GM19239 (cell line): ENCODE measurements at regions not wholly inside any gene's neighbourhood (a gene's known extent, or its start where the extent isn't known, plus 50 kb on each side); places are given as distances from the start of the nearest gene placed in this dataset.

Source experiments
- DNase-seq: peaks from one replicate; pipeline ENCODE4 v3.0.0; 2011; ENCODE audit warnings: low spot score; ENCODE audit not compliant: insufficient read length
- FAIRE-seq: peaks from 2 replicates; lab custom pipeline; 2011; peaks lifted over from hg19 to GRCh38; lab: Jason Lieb, UNC

GRCh38 chr9:96183751-96184150, 118.2 kb downstream of the HSD17B3 start:
- FAIRE-seq = no peak

GRCh38 chr9:96178153-96178552, 123.8 kb downstream of the HSD17B3 start:
- DNase-seq = no peak
- FAIRE-seq = no peak

More at GRCh38 chr9:96183751-96184150, 118.2 kb downstream of the HSD17B3 start:
- no peak for DNase-seq

- no peak for FAIRE-seq
These were observed 124.3 kb downstream of the HSD17B3 start for GRCh38 chr9:96177719-96178028.

GRCh38 chr9:96177005-96177718, 124.8 kb downstream of the HSD17B3 start:
- DNase-seq = no peak
- no peak for FAIRE-seq

More at GRCh38 chr9:96177719-96178028, 124.3 kb downstream of the HSD17B3 start:
- DNase-seq = no peak

- DNase-seq = no peak
- FAIRE-seq = no peak
These were observed 126.2 kb downstream of the HSD17B3 start for GRCh38 chr9:96175796-96176195.

- DNase-seq (no peak), FAIRE-seq (no peak)
These were observed 127.0 kb downstream of the HSD17B3 start for GRCh38 chr9:96175001-96175400.

GRCh38 chr9:96174371-96174770, 127.6 kb downstream of the HSD17B3 start:
- DNase-seq = no peak
- FAIRE-seq = no peak

GRCh38 chr9:96173640-96174039, 128.3 kb downstream of the HSD17B3 start:
- FAIRE-seq (no peak), DNase-seq (no peak)

GRCh38 chr9:96172797-96173196, 129.2 kb downstream of the HSD17B3 start:
- DNase-seq = no peak
- no peak for FAIRE-seq

- DNase-seq (no peak), FAIRE-seq (no peak)
These were observed 130.2 kb downstream of the HSD17B3 start for GRCh38 chr9:96171728-96172127.

GRCh38 chr9:96169901-96170300, 132.1 kb downstream of the HSD17B3 start:
- FAIRE-seq (no peak), DNase-seq (no peak)

GRCh38 chr9:96169484-96169883, 132.5 kb downstream of the HSD17B3 start:
- no peak for FAIRE-seq
- no peak for DNase-seq

GRCh38 chr9:96168882-96169281, 133.1 kb downstream of the HSD17B3 start:
- DNase-seq (no peak), FAIRE-seq (no peak)

GRCh38 chr9:96167011-96167410, 135.0 kb downstream of the HSD17B3 start:
- DNase-seq (no peak), FAIRE-seq (no peak)

- DNase-seq (no peak), FAIRE-seq (no peak)
These were observed 137.7 kb downstream of the HSD17B3 start for GRCh38 chr9:96164268-96164683.

GRCh38 chr9:96163712-96164111, 138.3 kb downstream of the HSD17B3 start:
- no peak for DNase-seq
- FAIRE-seq = no peak

GRCh38 chr9:96163161-96163560, 138.8 kb downstream of the HSD17B3 start:
- DNase-seq (no peak), FAIRE-seq (no peak)

GRCh38 chr9:96161819-96162218, 140.2 kb downstream of the HSD17B3 start:
- DNase-seq = no peak
- FAIRE-seq = no peak

GRCh38 chr9:96160866-96161265, 141.1 kb downstream of the HSD17B3 start:
- FAIRE-seq (no peak), DNase-seq (no peak)

- FAIRE-seq (no peak), DNase-seq (no peak)
These were observed 141.8 kb downstream of the HSD17B3 start for GRCh38 chr9:96160168-96160567.

GRCh38 chr9:96159596-96159995, 142.4 kb downstream of the HSD17B3 start:
- DNase-seq = no peak
- FAIRE-seq = no peak

- no peak for DNase-seq
- no peak for FAIRE-seq
These were observed 142.9 kb downstream of the HSD17B3 start for GRCh38 chr9:96158909-96159575.
